HG03354 (cell line): ENCODE measurements at regions not wholly inside any gene's neighbourhood (a gene's known extent, or its start where the extent isn't known, plus 50 kb on each side); places are given as distances from the start of the nearest gene placed in this dataset.
"Not testable (repeated sequence)": the region's sequence is repeated elsewhere in the genome, so short reads cannot be mapped to it uniquely, and the experiment has no call there.

Experiments used
- ATAC-seq: cut with Tn5 transposase; IDR thresholded peaks from one replicate; pipeline ENCODE4 v1.9.1; 2021; ENCODE audit warnings: mild to moderate bottlenecking; ENCODE audit not compliant: unreplicated experiment, poor library complexity, severe bottlenecking

DNA sequence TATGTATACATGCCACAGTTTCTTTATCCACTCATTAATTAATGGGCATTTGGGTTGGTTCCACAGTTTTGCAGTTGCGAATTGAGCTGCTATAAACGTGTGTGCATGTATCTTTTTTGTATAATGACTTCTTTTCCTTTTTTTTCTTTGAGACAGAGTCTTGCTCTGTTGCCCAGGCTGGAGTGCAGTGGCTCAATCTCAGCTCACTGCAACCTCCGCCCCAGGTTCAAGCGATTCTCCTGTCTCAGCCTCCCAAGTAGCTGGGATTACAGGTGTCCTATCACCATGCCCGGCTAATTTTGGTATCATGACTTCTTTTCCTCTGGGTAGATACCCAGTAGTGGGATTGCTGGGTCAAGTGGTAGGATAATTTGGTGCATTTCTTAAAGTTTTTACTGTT is 211.4 kb downstream of the BCAS1 start:
- not testable (repeated sequence) for ATAC-seq

DNA sequence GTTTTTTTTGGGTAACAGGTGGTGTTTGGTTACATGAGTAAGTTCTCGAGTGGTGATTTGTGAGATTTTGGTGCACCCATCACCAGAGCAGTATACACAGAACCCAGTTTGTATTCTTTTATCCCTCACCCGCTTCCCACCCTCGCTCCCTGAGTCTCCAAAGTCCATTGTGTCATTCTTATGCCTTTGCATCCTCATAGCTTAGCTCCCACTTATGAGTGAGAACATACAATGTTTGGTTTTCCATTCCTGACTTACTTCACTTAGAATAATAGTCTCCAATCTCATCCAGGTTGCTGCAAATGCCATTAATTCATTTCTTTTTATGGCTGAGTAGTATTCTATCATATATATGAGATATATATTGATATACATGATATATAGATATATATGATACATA is 211.9 kb downstream of the BCAS1 start:
- ATAC-seq: not testable (repeated sequence)

DNA sequence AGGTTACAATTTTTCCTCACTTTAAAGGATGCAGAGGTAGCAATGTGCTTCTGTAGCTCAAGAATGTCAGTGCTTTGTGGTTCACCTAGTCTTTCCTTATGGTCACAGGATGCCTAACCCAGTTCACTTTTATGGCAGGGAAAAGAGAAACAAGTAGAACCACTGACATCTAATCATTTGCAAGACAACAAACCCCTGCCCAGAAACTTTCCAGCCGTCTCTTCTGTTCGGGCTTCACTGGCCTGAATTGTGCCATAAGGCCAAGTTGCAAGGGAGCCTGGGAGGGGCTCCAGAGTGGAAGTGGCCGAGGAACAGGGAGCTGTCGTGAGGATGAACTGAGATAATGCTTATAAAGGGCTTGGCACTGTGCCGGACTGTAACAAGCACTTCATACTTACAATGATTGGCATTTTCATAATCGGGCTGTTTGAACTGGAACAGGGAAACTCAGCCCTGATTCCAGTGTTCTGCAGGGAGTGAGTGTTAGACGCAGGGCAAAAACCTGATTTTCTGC is 212.6 kb downstream of the BCAS1 start:
- no peak for ATAC-seq

DNA sequence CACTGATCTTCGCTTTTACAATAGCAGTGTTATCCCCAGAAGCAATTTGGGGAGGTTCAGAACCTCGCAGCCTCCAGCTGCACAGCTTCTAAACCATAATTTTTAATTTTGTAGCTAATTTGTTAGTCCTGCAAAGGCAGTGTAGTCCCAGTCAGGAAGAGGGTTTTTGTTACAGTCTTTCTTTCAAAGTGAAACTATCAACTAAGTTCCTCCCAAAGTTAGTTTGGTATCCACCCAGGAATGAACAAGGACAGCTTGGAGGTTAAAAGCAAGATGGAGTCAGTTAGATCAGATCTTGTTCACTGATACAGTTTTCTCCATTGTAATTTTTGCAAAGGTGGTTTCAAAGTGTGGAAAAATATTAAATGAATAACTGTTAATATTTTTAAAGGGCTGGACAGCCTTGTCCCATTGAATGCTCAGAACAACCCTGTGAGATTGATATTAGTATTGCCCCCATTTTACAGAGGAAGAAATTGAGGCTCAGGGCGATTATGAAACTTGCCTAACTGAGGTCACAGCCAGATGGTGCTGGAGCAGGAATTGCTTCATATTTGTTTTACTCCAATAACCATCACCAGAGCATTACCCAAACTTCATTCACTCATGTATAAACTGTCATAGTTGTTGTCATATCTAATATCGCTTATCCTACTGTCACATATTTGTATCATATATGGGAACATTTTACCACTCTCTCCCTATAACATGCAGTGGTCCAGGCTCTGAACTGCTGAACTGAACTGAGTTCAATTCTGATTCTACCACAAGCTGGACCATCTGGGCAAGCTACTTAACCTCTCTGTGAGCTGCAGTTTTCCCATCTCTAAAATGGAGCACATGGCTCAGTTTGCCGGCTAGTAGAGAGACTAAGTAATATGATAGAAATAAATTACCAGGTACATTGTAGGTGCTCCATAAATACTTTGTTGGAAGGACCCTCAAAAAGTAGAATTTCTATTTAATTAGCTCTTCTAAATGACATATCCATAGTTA is 213.8 kb downstream of the BCAS1 start:
- ATAC-seq: no peak

DNA sequence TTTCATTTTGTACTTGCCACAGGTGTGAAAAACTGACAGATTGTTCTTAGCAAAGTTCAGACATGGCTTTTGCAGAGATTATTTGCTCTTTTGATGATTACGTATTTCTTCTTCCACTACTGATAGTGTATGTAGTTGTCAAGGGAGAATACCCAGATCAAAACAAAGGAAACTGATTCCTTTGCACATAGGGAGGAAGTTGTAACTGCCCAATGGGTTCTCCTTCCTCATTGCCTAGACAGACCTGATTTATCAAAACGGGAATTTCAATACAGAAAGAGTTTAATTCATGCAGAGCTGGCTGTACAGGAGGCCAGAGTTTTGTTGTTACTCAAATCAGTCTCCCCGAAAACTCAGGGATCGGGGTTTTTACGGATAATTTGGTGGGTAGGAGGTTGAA is 214.7 kb downstream of the BCAS1 start:
- no peak for ATAC-seq

DNA sequence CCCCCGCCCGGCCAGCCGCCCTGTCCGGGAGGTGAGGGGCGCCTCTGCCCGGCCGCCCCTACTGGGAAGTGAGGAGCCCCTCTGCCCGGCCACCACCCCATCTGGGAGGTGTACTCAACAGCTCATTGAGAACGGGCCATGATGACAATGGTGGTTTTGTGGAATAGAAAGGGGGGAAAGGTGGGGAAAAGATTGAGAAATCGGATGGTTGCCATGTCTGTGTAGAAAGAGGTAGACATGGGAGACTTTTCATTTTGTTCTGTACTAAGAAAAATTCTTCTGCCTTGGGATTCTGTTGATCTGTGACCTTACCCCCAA is 215.8 kb downstream of the BCAS1 start:
- not testable (repeated sequence) for ATAC-seq

DNA sequence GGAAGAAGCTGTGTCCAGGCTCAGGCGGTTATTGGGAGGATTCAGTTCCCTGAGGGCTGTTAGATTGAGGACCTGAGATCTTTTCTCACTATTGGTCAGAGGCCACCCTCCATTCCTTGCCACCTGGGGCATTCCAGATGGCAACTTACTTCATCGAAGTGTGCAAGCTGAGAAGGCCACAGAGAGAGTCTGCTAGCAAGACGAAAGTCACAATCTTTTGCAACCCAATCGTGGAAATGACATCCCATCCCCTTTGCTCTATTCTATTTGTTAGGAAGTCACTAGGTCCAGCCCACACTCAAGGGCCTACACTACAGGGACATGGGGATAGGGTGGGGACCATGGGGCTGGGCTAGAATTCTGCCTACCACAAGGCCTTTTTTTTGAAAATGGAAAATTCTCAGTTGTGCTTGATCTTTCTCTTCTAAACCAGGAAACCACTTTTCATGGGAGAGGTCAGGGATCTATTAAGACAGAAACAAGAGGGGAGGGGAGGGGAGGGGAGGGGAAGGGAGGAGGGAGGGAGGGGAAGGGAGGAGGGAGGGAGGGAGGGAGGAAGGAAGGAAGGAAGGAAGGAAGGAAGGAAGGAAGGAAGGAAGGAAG is 217.2 kb downstream of the BCAS1 start:
- no peak for ATAC-seq

DNA sequence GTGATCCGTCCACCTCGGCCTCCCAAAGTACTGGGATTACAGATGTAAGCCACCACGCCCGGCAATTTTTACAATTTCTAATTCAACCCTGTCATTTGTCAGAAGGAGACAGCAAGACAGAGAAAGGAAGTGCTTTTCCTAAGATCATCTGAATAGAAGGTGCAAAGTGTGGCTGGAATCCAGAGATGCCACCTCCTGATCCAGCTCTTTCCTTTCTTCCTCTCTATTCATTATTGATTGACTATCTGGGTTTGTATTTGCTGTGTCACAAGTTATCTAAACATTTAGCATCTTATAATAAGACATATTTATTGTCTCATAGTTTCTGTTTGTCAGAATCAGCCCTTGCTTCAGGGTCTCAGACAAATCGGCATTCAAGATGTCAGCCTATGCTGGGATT is 217.7 kb downstream of the BCAS1 start:
- ATAC-seq: no peak

DNA sequence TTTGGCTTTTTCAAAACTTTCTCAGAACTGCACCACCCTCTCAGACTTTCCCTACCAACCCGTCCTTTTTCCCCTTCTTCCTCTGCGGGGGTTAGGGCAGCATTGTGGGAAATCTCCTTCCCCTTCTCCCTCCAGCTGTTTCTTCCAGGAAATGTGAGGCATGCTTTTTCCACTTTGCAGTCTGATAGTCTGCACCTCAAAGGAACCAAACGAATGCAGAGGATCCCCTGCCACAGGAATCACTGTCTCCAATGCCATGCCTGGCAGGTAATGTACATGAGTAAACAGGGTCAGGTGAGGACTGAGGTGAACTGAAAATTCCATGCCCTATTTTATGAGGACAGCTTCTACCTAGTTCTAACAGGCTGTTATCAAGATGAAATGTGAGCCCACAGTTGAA is 218.4 kb downstream of the BCAS1 start:
- ATAC-seq: no peak

DNA sequence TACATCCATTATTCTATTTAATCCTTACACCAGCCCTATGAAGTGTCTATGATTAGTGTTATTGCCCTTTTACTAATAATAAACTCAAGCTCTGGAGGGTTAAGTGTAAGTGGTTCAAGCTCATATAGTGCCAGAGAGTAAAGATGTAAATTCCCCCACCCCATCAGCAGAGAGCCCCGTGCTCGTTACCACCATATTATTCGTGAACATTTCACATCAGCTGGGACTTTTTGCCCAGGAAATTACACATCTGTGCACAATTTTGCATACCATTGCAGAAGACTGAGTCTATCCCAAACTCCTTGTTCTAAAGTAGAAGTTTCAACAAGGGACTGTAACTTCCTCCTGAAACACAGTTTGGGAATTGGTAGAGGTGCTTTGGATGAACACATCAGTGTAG is 220.1 kb downstream of the BCAS1 start:
- ATAC-seq: no peak

DNA sequence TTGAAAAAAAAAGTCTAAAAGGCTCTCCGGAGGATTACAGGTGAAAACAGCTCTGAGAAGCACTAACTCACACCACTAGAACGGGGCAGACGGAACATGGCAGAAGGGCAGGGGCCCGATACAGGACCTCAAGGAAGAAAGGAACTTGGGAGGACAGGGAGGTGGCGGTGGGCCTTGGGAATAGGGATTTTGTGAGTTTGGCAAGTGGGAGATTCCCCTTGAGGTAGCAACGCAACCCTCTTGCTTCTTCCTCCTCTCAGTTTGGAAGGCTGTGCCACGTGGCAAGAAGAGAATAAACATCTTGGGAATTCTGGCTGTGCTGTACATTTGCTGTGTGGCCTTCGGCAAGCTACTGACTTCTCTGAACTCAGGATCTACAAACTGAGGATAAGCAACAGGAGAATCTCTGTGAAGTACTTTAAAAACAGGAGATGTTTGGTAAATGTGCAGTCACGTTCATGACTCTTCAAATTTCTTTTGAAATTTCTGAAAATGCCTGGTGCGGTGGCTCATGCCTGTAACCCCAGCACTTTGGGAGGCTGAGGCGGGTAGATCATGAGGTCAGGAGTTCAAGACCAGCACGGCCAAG is 220.8 kb downstream of the BCAS1 start:
- ATAC-seq: no peak

DNA sequence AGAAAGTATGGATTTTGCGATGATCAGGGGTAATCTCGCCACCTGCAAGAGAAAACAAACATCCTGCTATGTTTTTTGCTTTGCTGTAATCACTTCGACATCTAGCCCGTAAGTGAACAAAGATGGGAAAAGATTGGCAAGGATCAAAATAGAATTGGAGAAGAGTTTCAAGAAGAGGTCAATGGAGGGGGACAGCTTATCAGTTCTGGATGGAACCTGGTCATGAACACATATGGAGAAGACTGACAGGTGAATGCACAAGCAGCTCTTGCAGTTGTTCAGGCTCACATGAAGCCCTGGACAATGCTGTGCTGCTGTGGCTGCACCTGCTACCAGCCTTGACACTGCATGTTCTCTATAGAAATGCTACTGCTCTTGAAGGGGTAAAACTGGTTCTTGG is 222.1 kb downstream of the BCAS1 start:
- no peak for ATAC-seq

DNA sequence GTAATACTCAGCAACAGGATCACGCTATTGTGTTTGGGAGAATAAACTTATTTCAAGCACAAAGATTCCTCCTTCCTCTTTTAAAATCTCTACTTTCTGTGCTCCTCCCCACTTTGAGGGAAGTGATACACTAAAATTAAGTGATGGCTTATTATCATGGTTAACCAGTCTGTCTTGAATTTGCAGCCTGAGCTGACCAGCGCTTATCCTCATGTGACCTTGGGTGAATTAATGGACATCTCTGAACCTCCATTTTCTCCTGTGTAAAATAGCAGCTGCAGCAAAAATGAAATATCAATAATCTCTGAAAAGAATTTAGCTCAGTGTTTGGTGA is 222.6 kb downstream of the BCAS1 start:
- ATAC-seq: peak; percentile 35

DNA sequence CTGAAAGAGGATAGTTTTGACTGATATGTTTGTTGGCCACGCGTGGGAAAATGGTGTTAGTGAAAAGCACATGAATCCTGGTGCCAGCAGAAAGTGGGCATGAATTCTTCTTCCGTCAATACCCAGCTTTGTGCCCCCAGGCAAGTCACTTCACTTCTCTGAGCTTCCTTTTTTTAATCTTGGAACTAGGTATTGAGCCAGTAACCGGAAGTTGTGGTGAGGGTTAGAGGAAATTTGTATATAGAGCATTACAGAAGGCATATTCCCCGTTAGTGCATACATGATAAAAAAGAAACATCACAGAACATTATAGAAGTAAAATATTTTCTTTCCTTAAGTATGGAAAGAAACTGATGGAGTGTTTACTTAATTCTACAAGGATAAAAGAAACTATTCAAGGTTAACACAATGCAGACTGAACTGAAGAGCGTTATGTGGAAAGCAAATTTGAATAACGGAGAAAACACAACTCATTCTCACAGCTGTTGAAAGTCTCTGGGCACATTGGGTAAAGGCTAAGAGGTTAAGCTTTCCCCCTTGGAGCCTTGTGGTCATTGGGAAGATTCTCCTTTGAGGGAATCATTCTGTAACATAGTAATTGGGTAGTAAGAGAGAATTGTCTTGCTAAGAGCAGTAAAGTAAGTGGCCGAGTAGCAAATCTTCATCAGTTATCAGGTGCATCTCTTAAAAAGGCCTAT is 223.1 kb downstream of the BCAS1 start:
- ATAC-seq: peak; percentile 39

DNA sequence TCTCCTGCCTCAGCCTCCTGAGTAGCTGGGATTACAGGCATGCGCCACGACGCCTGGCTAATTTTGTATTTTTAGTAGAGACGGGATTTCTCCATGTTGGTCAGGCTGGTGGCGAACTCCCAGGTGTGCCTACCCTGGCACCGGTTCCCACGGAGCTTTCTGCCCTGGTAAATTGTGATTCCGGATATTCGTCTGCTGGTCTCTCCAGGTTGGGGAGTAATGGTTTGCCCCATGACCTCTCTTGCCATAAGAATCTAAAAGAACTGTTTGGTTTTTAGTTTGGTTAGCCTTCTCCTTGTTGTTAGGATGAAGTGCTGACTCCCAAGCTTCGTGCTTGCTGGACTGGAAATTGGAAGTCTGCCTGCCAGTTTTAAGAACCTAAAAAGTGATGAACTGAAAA is 223.8 kb downstream of the BCAS1 start:
- ATAC-seq: no peak

DNA sequence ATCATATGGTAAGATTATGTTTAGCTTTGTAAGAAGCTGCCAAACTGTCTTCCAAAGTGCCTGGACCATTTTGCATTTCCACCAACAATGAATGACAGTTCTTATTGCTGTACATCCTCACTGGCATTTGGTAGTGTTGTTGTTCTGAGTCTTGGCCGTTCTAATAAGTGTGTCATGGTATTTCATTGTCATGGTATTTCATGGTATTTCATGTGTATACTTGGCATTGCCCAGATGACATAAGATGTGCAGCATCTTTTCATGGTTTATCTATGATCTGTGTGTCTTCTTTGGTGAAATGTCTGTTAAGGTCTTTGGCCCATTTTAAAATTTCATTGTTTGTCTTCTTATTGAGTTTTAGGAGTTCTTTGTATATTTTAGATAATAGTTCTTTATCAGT is 224.4 kb downstream of the BCAS1 start:
- ATAC-seq: no peak

DNA sequence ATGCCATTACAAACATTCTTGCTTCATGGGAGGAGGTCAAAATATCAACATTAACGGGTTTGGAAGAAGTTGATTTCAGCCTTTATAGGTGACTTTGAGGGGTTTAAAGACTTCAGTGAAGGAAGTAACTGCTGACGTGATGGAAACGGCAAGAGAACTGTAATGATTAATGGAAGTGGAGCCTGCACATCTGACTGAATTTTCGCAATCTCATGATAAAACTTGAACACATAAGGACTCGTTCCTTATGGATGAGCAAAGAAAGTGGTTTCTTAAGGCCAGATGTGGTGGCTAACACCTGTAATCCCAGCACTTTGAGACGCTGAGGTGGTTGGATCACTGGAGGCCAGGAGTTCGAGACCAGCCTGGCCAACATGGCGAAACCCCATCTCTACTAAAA is 226.1 kb downstream of the BCAS1 start:
- ATAC-seq: no peak

DNA sequence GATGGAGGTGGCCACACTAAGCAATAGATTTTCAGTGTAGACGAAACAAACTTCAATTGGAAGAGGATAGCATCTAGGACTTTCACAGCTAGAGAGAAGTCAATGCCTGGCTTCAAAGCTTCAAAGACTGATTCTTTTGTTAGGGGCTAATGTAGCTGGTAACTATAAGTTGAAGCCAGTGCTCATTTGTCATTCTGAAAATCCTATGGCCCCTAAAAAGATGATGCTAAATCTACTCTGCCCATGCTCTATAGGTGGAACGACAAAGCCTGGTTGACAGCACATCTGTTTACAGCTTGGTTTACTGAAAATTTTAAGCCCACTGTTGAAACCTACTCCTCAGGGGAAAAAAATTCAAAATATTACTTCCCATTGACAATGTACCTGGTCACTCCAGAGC is 226.7 kb downstream of the BCAS1 start:
- ATAC-seq: no peak

DNA sequence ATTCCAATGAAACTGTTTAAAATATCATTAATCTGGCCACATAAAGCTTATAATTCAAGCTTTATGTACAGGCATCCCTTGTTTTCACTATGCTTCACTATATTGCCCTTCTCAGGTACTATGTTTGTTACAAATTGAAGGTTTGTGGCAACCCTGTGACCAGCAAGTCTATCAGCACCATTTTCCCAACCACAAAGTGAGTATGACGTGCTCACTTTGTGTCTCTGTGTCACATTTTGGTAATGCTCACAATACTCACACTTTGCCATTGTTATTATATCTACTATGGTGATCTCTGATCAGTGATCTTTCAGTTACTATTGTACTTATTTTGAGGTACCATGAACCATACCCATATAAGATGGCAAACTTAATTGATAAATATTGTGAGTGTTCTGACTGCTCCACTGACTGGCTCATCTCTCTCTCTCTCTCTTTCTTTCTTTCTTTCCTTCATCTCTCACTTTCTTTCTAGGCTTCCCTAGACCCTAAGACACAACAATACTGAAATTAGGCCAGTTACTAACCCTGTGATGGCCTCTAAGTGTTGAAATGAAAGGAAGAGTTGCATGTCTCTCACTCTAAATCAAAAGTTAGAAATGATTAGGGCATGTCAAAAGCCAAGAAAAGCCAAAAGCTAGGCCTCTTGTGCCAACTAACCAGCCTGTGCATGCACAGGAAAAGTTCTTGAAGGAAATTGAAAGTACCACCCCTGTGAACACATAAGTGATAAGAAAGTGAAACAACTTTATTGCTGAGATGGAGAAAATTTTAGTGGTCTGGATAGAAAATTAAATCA is 227.9 kb downstream of the BCAS1 start:
- peak; percentile 35 for ATAC-seq

DNA sequence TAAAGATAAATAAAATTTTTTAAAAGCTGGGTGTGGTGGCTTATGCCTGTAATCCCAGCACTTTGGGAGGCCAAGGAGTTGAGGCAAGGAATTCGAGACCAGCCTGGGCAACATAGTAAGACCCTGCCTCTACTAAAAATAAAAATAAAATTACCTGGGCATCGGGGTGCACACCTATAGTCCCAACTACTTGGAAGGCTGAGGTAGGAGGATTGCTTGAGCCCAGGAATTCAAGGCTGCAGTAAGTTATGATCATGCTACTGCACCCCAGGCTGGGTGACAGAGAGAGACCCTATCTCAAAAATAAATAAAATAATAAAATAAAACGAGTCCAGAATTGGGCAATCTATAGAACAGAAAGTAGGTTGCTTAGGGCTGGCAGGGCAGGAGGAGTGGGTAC is 228.7 kb downstream of the BCAS1 start:
- no peak for ATAC-seq
